ENCODE measurements at regions not wholly inside any gene's neighbourhood (a gene's known extent, or its start where the extent isn't known, plus 50 kb on each side); places are given as distances from the start of the nearest gene placed in this dataset.
A peak's percentile ranks its signal among the peaks of the same experiment; 100 is the strongest.
"Not testable (repeated sequence)": the region's sequence is repeated elsewhere in the genome, so short reads cannot be mapped to it uniquely, and the experiment has no call there.

DNA sequence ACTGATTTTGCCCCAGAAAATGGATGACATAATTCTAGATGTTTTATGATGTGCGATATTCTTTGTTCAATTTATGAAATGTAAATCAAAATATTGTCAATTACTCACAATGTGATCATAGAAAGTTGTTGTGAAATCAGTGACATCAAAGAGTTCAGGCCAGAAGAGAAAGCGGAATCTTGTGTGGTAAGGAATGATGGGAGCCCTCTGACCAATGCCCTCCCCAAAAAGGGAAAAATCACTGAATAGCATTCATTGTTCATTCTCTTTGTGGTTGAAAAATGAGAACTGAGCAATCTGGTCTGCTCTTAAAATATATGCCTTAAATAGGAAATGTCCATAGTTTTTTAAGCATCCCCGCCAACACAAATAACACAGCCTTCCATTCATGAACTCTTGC is 247.1 kb upstream of the GRIK2 start:
- no peaks in the 10 kb centered on the region for H3K4me1 Mint-ChIP-seq
- no peaks in the 10 kb centered on the region for H3K9me3 Mint-ChIP-seq
- H3K27me3 Mint-ChIP-seq, result no peaks in the 10 kb centered on the region
- DNase-seq (no peak), ATAC-seq (ENCODE audit: low read depth in 2 of 2) (no peak)
- no peaks in the 10 kb centered on the region for H3K36me3 Mint-ChIP-seq
- H3K27ac Mint-ChIP-seq, result no peak overlapping the region
- H3K4me3 Mint-ChIP-seq, result no peak overlapping the region

- Mint-ChIP-seq H3K4me1 (no peaks in the 10 kb centered on the region), H3K27me3 (no peaks in the 10 kb centered on the region), H3K36me3 (no peaks in the 10 kb centered on the region), H3K27ac (no peak overlapping the region), H3K4me3 (no peak overlapping the region), H3K9me3 (peaks cover 0 to 2% (median 0%) of the 10 kb centered on the region in 7 donors)
- DNase-seq (no peak), ATAC-seq (ENCODE audit: low read depth in 2 of 2) (no peak)
Measured at GRCh38 chr6:101150226-101150625, 243.3 kb upstream of the GRIK2 start.

DNA sequence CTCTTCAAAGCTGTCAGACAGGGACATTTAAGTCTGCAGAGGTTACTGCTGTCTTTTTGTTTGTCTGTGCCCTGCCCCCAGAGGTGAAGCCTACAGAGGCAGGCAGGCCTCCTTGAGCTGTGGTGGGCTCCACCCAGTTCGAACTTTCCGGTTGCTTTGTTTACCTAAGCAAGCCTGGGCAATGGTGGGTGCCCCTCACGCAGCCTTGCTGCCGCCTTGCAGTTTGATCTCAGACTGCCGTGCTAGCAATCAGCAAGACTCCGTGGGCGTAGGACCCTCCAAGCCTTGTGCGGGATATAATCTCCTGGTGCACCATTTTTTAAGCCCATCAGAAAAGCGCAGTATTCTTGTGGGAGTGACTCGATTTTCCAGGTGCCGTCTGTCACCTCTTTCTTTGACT is 235.9 kb upstream of the GRIK2 start:
- not testable (repeated sequence) for H3K9me3 Mint-ChIP-seq; H3K4me1 Mint-ChIP-seq; H3K36me3 Mint-ChIP-seq; H3K27ac Mint-ChIP-seq; ATAC-seq (ENCODE audit: low read depth in 2 of 2); DNase-seq; H3K27me3 Mint-ChIP-seq; H3K4me3 Mint-ChIP-seq

GRCh38 chr6:101163611-101164010 is 229.9 kb upstream of the GRIK2 start:
- Mint-ChIP-seq H3K27ac (no peak overlapping the region), H3K9me3 (peaks cover 0 to 7% (median 4%) of the 10 kb centered on the region in 7 donors), H3K36me3 (no peaks in the 10 kb centered on the region), H3K4me3 (no peak overlapping the region), H3K27me3 (no peaks in the 10 kb centered on the region), H3K4me1 (no peaks in the 10 kb centered on the region)
- no peak for ATAC-seq (ENCODE audit: low read depth in 2 of 2)
- no peak for DNase-seq

DNA sequence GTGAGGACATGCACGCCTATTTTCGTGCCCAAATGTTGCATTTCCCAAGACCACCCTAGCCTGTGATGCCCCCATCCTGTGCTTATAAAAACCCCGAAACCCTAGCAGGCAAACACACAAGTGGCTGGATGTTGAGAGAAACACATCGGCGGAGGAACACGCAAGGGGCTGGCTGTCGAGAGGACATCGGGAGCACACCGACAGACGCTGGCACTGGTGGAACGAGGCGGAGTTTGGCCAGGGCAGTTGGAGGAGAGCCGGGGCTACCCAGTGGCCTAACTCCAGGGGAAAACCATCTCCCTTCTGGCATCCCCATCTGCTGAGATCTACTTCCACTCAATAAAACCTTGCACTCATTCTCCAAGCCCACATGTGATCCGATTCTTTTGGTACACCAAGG is 225.9 kb upstream of the GRIK2 start:
- H3K9me3 Mint-ChIP-seq, result peaks cover 9 to 33% (median 23%) of the 10 kb centered on the region in 7 donors
- no peaks in the 10 kb centered on the region for H3K27me3 Mint-ChIP-seq
- H3K36me3 Mint-ChIP-seq, result peaks cover 0 to 7% of the 10 kb centered on the region in 2 donors
- H3K4me1 Mint-ChIP-seq, result no peaks in the 10 kb centered on the region
- no peak overlapping the region for H3K27ac Mint-ChIP-seq
- no peak for DNase-seq
- no peak overlapping the region for H3K4me3 Mint-ChIP-seq
- ATAC-seq (ENCODE audit: low read depth in 2 of 2), result no peak

DNA sequence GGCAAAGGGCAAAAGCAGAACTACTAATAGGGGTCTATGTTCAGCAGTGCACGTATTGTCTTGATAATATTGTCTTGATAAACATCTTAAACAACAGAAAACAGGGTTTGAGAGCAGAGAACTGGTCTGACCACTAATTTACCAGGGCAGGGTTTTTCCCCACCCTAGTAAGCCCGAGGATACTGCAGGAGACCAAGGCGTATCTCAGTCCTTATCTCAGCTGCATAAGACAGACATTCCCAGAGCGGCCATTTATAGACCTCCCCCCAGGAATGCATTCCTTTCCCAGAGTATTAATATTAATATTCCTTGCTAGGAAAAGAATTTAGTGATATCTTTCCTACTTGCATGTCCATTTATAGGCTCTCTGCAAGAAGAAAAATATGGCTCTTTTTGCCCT is 222.5 kb upstream of the GRIK2 start:
- H3K9me3 Mint-ChIP-seq, result peaks cover 8 to 45% (median 23%) of the 10 kb centered on the region in 7 donors
- not testable (repeated sequence) for H3K4me1 Mint-ChIP-seq; ATAC-seq (ENCODE audit: low read depth in 2 of 2); H3K27me3 Mint-ChIP-seq; H3K36me3 Mint-ChIP-seq; DNase-seq
- H3K4me3 Mint-ChIP-seq, result peak overlapping the region in 1 of 8 donors; percentile 8
- H3K27ac Mint-ChIP-seq, result peak overlapping the region in 1 of 6 donors; percentile 57

DNA sequence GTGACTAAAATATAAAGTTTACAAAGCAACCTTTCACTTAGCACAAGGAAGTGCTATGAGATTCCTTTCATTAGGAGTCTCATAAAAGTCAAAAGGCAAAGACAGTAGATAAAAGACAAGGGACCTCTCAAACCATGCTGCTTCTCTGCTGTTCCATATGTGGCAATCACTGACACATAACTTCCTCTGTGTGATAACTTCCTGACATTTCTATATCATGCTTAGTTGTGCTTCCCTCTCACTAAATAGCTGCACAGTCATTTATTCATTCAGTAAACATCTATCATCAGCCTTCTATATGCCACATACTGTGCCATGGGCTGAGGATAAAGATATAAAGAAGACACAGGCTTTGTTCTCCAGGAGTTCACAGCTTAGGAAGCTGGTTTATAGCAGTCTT is 214.8 kb upstream of the GRIK2 start:
- H3K9me3 Mint-ChIP-seq, result peaks cover 0 to 3% (median 0%) of the 10 kb centered on the region in 7 donors

DNA sequence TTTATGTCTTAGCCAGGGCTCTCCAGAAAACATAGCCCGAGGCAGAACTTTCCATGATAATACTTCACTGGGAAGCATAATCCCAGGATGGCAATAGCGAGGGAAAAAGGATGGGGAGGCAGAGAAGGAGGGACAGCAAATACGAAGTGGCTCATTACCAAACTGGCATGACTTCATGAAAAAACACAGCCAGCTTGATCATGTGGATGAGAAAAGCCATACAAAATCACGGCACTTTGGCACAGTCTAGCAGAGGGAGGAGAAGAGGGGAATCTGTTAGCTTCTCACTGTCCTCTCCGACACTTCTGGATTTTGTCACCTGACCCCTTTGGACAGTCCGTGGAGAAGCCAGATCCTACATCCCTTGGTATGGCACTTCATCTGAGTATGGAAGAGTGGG is 212.5 kb upstream of the GRIK2 start:
- no peaks in the 10 kb centered on the region for H3K27me3 Mint-ChIP-seq
- ATAC-seq (ENCODE audit: low read depth in 2 of 2), result no peak
- H3K36me3 Mint-ChIP-seq, result no peaks in the 10 kb centered on the region
- no peaks in the 10 kb centered on the region for H3K4me1 Mint-ChIP-seq
- H3K9me3 Mint-ChIP-seq, result peaks cover 0 to 9% (median 2%) of the 10 kb centered on the region in 7 donors
- H3K4me3 Mint-ChIP-seq, result no peak overlapping the region
- no peak overlapping the region for H3K27ac Mint-ChIP-seq
- no peak for DNase-seq

More for the DNA sequence above, 214.8 kb upstream of the GRIK2 start:
- H3K36me3 Mint-ChIP-seq, result no peaks in the 10 kb centered on the region
- no peak overlapping the region for H3K27ac Mint-ChIP-seq
- no peak overlapping the region for H3K4me3 Mint-ChIP-seq
- ATAC-seq (ENCODE audit: low read depth in 2 of 2) (no peak), DNase-seq (no peak)
- no peaks in the 10 kb centered on the region for H3K4me1 Mint-ChIP-seq
- H3K27me3 Mint-ChIP-seq, result no peaks in the 10 kb centered on the region

- not testable (repeated sequence) for H3K4me3 Mint-ChIP-seq; DNase-seq; H3K27me3 Mint-ChIP-seq; H3K4me1 Mint-ChIP-seq; ATAC-seq (ENCODE audit: low read depth in 2 of 2); H3K27ac Mint-ChIP-seq; H3K36me3 Mint-ChIP-seq
- H3K9me3 Mint-ChIP-seq, result peaks cover 0 to 28% (median 7%) of the 10 kb centered on the region in 7 donors
Measured at GRCh38 chr6:101188285-101188798, 205.2 kb upstream of the GRIK2 start.

GRCh38 chr6:101195588-101195987 is 197.9 kb upstream of the GRIK2 start:
- ATAC-seq (ENCODE audit: low read depth in 2 of 2) (no peak), DNase-seq (no peak)
- H3K36me3 Mint-ChIP-seq, result no peaks in the 10 kb centered on the region
- no peaks in the 10 kb centered on the region for H3K27me3 Mint-ChIP-seq
- H3K9me3 Mint-ChIP-seq, result peaks cover 0 to 13% (median 4%) of the 10 kb centered on the region in 7 donors
- H3K4me3 Mint-ChIP-seq, result no peak overlapping the region
- no peak overlapping the region for H3K27ac Mint-ChIP-seq
- no peaks in the 10 kb centered on the region for H3K4me1 Mint-ChIP-seq

- DNase-seq, result no peak
- no peak overlapping the region for H3K27ac Mint-ChIP-seq
- peaks cover 0 to 7% (median 4%) of the 10 kb centered on the region in 7 donors for H3K9me3 Mint-ChIP-seq
- H3K4me1 Mint-ChIP-seq, result no peaks in the 10 kb centered on the region
- no peak overlapping the region for H3K4me3 Mint-ChIP-seq
- ATAC-seq (ENCODE audit: low read depth in 2 of 2), result no peak
- H3K27me3 Mint-ChIP-seq, result no peaks in the 10 kb centered on the region
- H3K36me3 Mint-ChIP-seq, result no peaks in the 10 kb centered on the region
Measured at GRCh38 chr6:101199441-101199840, 194.1 kb upstream of the GRIK2 start.

- H3K36me3 Mint-ChIP-seq, result no peaks in the 10 kb centered on the region
- peaks cover 0 to 7% (median 0%) of the 10 kb centered on the region in 7 donors for H3K9me3 Mint-ChIP-seq
- H3K4me3 Mint-ChIP-seq, result no peak overlapping the region
- no peaks in the 10 kb centered on the region for H3K4me1 Mint-ChIP-seq
- DNase-seq, result no peak
- H3K27me3 Mint-ChIP-seq, result no peaks in the 10 kb centered on the region
- ATAC-seq (ENCODE audit: low read depth in 2 of 2), result no peak
- no peak overlapping the region for H3K27ac Mint-ChIP-seq
Measured at GRCh38 chr6:101202867-101203374, 190.6 kb upstream of the GRIK2 start.

DNA sequence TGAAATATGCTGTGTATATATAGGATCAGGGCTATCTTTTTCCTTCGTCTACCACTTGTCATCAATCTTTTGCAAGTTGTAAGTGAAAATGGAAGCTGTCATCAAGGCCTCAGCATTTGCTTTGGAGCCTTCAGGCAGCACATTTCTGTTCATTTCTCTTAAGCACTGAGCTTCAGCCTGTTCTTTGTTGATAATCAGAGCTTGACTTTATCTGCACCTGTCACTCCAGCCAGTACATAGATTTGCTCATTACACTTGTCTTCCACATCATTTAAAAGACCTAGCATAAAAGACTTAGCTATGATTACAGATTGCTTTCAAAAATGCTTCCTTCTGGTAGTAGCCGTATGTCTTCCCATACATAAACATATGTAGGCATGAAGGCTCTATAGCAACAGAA is 189.8 kb upstream of the GRIK2 start:
- H3K36me3 Mint-ChIP-seq, result no peaks in the 10 kb centered on the region
- H3K27me3 Mint-ChIP-seq, result no peaks in the 10 kb centered on the region
- peaks cover 0 to 7% (median 0%) of the 10 kb centered on the region in 7 donors for H3K9me3 Mint-ChIP-seq
- H3K4me1 Mint-ChIP-seq, result no peaks in the 10 kb centered on the region
- no peak overlapping the region for H3K4me3 Mint-ChIP-seq
- ATAC-seq (ENCODE audit: low read depth in 2 of 2) (no peak), DNase-seq (no peak)
- H3K27ac Mint-ChIP-seq, result no peak overlapping the region

DNA sequence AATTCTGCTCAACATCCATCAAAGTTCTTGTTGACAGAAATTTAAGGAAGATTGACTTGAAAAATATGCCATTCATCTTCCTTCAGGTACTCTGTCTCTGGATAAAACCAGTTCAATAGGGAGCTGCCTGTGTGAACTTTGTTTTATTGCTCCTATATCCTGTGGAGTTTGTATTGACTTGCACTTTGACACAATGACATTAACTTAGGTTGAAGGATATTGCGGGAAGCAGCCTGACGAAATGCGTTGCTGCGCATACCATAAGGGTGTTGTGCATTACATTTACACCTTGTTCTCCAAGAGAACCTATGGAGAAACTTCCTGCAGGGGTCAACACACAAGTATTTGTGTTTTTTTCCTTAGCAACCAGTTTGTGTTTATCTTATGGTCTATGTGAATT is 185.4 kb upstream of the GRIK2 start:
- H3K9me3 Mint-ChIP-seq, result peaks cover 0 to 4% (median 0%) of the 10 kb centered on the region in 7 donors
- no peak overlapping the region for H3K27ac Mint-ChIP-seq
- no peaks in the 10 kb centered on the region for H3K27me3 Mint-ChIP-seq
- ATAC-seq (ENCODE audit: low read depth in 2 of 2), result no peak
- H3K4me1 Mint-ChIP-seq, result no peaks in the 10 kb centered on the region
- H3K4me3 Mint-ChIP-seq, result no peak overlapping the region
- no peaks in the 10 kb centered on the region for H3K36me3 Mint-ChIP-seq
- DNase-seq, result no peak

- ATAC-seq (ENCODE audit: low read depth in 2 of 2), result no peak
- Mint-ChIP-seq H3K4me1 (no peaks in the 10 kb centered on the region), H3K36me3 (no peaks in the 10 kb centered on the region), H3K27ac (no peak overlapping the region), H3K27me3 (no peaks in the 10 kb centered on the region), H3K9me3 (peaks cover 0 to 5% (median 0%) of the 10 kb centered on the region in 7 donors), H3K4me3 (no peak overlapping the region)
- DNase-seq, result no peak
Measured at GRCh38 chr6:101212640-101213039, 180.9 kb upstream of the GRIK2 start.
